ENCODE measurements at regions not wholly inside any gene's neighbourhood (a gene's known extent, or its start where the extent isn't known, plus 50 kb on each side); places are given as distances from the start of the nearest gene placed in this dataset.

DNA sequence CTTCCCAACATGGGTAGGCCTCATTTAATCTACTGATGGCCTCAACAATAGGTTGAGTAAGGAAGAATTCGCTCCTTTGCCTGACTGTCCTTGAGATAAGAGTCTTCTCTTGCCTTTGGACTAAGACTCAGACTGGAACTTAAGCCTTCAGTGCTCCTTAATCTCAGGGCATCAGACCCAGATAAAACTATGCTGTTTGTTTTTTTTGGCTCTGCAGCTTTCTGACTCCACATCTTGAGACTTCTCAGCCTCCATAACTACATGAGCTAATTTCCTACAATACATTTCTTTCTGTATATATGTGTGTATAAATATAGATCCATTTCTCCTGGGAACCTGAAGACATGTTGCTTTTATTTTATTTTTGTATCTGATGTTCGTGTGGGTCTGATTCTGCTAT is 1470.7 kb upstream of the PRMT6 start:
- Histone ChIP-seq H2AFZ (ENCODE audit: low read length) (no peak overlapping the region), H3K9me2 (replicated peaks; ENCODE audit: low read depth, low read length) (no peaks in the 10 kb centered on the region), H3K79me2 (ENCODE audit: insufficient read depth, low read length) (no peaks in the 10 kb centered on the region), H3K9ac (ENCODE audit: low read depth, low read length, poor library complexity, severe bottlenecking) (no peak overlapping the region), H3K4me3 (ENCODE audit: low read length, poor library complexity, severe bottlenecking) (no peak overlapping the region), H3K36me3 (ENCODE audit: insufficient read depth, low read length) (no peaks in the 10 kb centered on the region), H3K4me2 (ENCODE audit: low read depth, low read length, poor library complexity, severe bottlenecking) (no peak overlapping the region), H3K9me3 (ENCODE audit: insufficient read depth, low read depth, low read length) (no peaks in the 10 kb centered on the region), H3K27me3 (ENCODE audit: insufficient read depth, low read length, poor library complexity, severe bottlenecking) (no peaks in the 10 kb centered on the region), H3F3A (ENCODE audit: low read depth) (no peaks in the 10 kb centered on the region), H4K20me1 (ENCODE audit: insufficient read depth, low read length, poor library complexity, severe bottlenecking) (no peaks in the 10 kb centered on the region), H3K4me1 (ENCODE audit: insufficient read depth, low read length, poor library complexity, severe bottlenecking) (no peaks in the 10 kb centered on the region)
- TF ChIP-seq, protein P1, sequence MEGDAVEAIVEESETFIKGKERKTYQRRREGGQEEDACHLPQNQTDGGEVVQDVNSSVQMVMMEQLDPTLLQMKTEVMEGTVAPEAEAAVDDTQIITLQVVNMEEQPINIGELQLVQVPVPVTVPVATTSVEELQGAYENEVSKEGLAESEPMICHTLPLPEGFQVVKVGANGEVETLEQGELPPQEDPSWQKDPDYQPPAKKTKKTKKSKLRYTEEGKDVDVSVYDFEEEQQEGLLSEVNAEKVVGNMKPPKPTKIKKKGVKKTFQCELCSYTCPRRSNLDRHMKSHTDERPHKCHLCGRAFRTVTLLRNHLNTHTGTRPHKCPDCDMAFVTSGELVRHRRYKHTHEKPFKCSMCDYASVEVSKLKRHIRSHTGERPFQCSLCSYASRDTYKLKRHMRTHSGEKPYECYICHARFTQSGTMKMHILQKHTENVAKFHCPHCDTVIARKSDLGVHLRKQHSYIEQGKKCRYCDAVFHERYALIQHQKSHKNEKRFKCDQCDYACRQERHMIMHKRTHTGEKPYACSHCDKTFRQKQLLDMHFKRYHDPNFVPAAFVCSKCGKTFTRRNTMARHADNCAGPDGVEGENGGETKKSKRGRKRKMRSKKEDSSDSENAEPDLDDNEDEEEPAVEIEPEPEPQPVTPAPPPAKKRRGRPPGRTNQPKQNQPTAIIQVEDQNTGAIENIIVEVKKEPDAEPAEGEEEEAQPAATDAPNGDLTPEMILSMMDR (conservative IDR thresholded peaks at IDR 0.05; ENCODE audit: low read length), result no peak
- no peak for TF ChIP-seq EZH2phosphoT487 (IDR thresholded peaks at IDR 0.05; ENCODE audit: borderline replicate concordance)

DNA sequence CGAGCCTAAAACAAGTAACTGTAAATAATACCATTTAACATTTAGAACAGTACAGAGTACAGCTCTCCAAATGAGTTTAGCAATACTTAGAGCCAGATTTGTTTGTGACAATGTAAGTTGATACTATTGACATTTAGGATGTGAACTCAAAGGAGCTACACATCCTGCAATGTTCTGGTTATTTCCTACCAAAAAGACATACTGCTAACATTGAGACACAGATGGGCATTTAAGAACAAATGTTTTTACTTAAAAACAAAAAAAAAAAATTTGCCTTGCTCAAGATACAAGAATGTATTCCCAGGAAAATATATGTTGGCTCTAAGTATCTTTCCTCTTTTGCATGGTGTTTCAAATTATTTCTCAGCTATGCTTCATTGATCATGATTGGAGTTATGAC is 1464.8 kb upstream of the PRMT6 start:
- no peaks in the 10 kb centered on the region for H3K27me3 ChIP-seq (ENCODE audit: insufficient read depth, low read length, poor library complexity, severe bottlenecking)
- H4K20me1 ChIP-seq (ENCODE audit: insufficient read depth, low read length, poor library complexity, severe bottlenecking), result no peaks in the 10 kb centered on the region
- no peak overlapping the region for H3K9ac ChIP-seq (ENCODE audit: low read depth, low read length, poor library complexity, severe bottlenecking)
- H3K4me3 ChIP-seq (ENCODE audit: low read length, poor library complexity, severe bottlenecking), result no peak overlapping the region
- no peaks in the 10 kb centered on the region for H3K9me2 ChIP-seq (replicated peaks; ENCODE audit: low read depth, low read length)
- H3K4me1 ChIP-seq (ENCODE audit: insufficient read depth, low read length, poor library complexity, severe bottlenecking), result no peaks in the 10 kb centered on the region
- H2AFZ ChIP-seq (ENCODE audit: low read length), result no peak overlapping the region
- no peaks in the 10 kb centered on the region for H3K36me3 ChIP-seq (ENCODE audit: insufficient read depth, low read length)
- H3K4me2 ChIP-seq (ENCODE audit: low read depth, low read length, poor library complexity, severe bottlenecking), result no peak overlapping the region
- no peaks in the 10 kb centered on the region for H3K9me3 ChIP-seq (ENCODE audit: insufficient read depth, low read depth, low read length)
- TF ChIP-seq, protein P1 (conservative IDR thresholded peaks at IDR 0.05; ENCODE audit: low read length), result no peak
- TF ChIP-seq EZH2phosphoT487 (IDR thresholded peaks at IDR 0.05; ENCODE audit: borderline replicate concordance), result no peak
- no peaks in the 10 kb centered on the region for H3K79me2 ChIP-seq (ENCODE audit: insufficient read depth, low read length)
- no peaks in the 10 kb centered on the region for H3F3A ChIP-seq (ENCODE audit: low read depth)

DNA sequence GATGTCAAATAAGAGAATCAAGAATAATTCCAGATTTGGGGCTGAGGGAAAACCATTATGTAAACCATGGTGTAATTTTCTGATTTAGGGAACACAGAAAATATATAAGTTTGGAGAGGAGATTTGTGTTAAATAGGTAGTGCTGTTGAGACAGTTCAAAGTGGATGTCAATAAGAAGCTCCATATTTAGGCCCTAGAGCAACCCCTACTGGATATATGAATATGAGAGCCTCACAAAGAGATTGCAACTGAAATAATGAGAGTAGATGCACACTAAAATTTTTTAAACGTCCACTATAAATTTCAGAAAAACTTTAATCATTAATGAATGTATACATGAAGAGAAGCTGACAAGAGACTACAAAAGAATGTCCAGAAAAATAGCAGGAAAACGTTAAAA is 1447.8 kb upstream of the PRMT6 start:
- Histone ChIP-seq H3K79me2 (ENCODE audit: insufficient read depth, low read length) (no peaks in the 10 kb centered on the region), H3K27me3 (ENCODE audit: insufficient read depth, low read length, poor library complexity, severe bottlenecking) (no peaks in the 10 kb centered on the region), H3F3A (ENCODE audit: low read depth) (no peaks in the 10 kb centered on the region), H3K9me3 (ENCODE audit: insufficient read depth, low read depth, low read length) (no peaks in the 10 kb centered on the region), H2AFZ (ENCODE audit: low read length) (no peak overlapping the region), H3K4me3 (ENCODE audit: low read length, poor library complexity, severe bottlenecking) (no peak overlapping the region), H3K4me1 (ENCODE audit: insufficient read depth, low read length, poor library complexity, severe bottlenecking) (no peaks in the 10 kb centered on the region), H3K36me3 (ENCODE audit: insufficient read depth, low read length) (no peaks in the 10 kb centered on the region), H3K4me2 (ENCODE audit: low read depth, low read length, poor library complexity, severe bottlenecking) (no peak overlapping the region), H3K9ac (ENCODE audit: low read depth, low read length, poor library complexity, severe bottlenecking) (no peak overlapping the region), H4K20me1 (ENCODE audit: insufficient read depth, low read length, poor library complexity, severe bottlenecking) (no peaks in the 10 kb centered on the region), H3K9me2 (replicated peaks; ENCODE audit: low read depth, low read length) (no peaks in the 10 kb centered on the region)
- no peak for TF ChIP-seq EZH2phosphoT487 (IDR thresholded peaks at IDR 0.05; ENCODE audit: borderline replicate concordance)
- TF ChIP-seq, protein P1 (conservative IDR thresholded peaks at IDR 0.05; ENCODE audit: low read length), result no peak
